HepG2 (cell line): ENCODE measurements at regions not wholly inside any gene's neighbourhood (a gene's known extent, or its start where the extent isn't known, plus 50 kb on each side); places are given as distances from the start of the nearest gene placed in this dataset.

Experiments
- ADNP ChIP-seq: sonication (generic); formaldehyde crosslinking; IDR thresholded peaks from 2 replicates; pipeline ENCODE4 v1.4.0; 2020; ENCODE audit warnings: missing genetic modification reagents
- CTCF ChIP-seq: sonication (generic); formaldehyde crosslinking; IDR thresholded peaks from 2 replicates; pipeline ENCODE4 v1.5.0; 2020; ENCODE audit warnings: mild to moderate bottlenecking, missing genetic modification reagents, moderate library complexity
- ISX ChIP-seq: sonication (generic); formaldehyde crosslinking; conservative IDR thresholded peaks from 2 replicates; pipeline ENCODE4 v1.5.0; 2020; ENCODE audit warnings: missing genetic modification reagents
- MNT ChIP-seq: fragments of 450-650 bp; IDR thresholded peaks from 2 replicates; pipeline ENCODE4 v1.6.1; 2016
- MTF2 ChIP-seq: sonication (generic); formaldehyde crosslinking; IDR thresholded peaks from 2 replicates; pipeline ENCODE4 v1.5.0; 2020; ENCODE audit warnings: missing genetic modification reagents, borderline replicate concordance
- PBX2 ChIP-seq: IDR thresholded peaks from 2 replicates; pipeline ENCODE4 v1.6.1; 2016; ENCODE audit warnings: control low read depth
- PHF8 ChIP-seq: sonication (generic); formaldehyde crosslinking; IDR thresholded peaks from 2 replicates; pipeline ENCODE4 v1.5.0; 2020; ENCODE audit warnings: missing genetic modification reagents
- TAF1 ChIP-seq: sonication (generic); formaldehyde crosslinking; IDR thresholded peaks from 2 replicates; pipeline ENCODE4 v1.4.0; 2020; ENCODE audit warnings: missing genetic modification reagents
- TCF7L2 ChIP-seq: IDR thresholded peaks from 2 replicates; pipeline ENCODE4 v1.6.1; 2011; ENCODE audit warnings: mild to moderate bottlenecking, low read depth, low read length, moderate library complexity
- ZNF260 ChIP-seq: sonication (generic); formaldehyde crosslinking; IDR thresholded peaks from 2 replicates; pipeline ENCODE4 v1.4.0; 2020; ENCODE audit warnings: missing genetic modification reagents, low read depth, mild to moderate bottlenecking, borderline replicate concordance
- TF ChIP-seq, protein P1 (sequence below), 2 experiments: sonication (generic) in 1 of 2; formaldehyde crosslinking in 1 of 2; IDR thresholded peaks; 2 replicates each; pipeline versions ENCODE4 v1.5.1 to v1.6.1; 2011 to 2020; ENCODE audit warnings: borderline replicate concordance in 1 of 2, low read depth in 1 of 2, low read length in 1 of 2, mild to moderate bottlenecking in 1 of 2, missing genetic modification reagents in 1 of 2, moderate library complexity in 1 of 2

DNA sequence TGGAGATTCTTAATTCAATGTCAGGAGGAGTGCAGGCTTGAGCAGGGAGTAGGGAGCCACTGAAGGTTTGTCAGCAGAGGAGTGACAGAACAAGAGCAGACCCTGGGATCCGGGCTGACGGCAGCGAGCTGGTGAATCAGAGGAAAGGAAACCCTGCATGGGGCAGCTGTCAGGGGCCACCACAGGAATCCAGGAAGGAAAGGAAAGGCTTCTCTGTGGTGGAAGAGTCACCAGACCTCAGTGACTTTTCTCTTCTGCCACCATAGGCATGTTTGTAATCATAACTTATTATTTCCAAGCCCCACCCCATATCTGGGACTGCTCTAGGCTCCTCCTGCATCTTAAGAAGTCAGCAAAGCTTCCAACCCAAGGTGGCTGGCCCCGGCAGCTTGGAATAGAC is 150.9 kb downstream of the BCOR start:
- TF ChIP-seq ADNP (CRISPR knock-in tag): no peak
- no peak for TF ChIP-seq MNT
- TF ChIP-seq ZNF260 (CRISPR knock-in tag): no peak
- TF ChIP-seq, protein P1, sequence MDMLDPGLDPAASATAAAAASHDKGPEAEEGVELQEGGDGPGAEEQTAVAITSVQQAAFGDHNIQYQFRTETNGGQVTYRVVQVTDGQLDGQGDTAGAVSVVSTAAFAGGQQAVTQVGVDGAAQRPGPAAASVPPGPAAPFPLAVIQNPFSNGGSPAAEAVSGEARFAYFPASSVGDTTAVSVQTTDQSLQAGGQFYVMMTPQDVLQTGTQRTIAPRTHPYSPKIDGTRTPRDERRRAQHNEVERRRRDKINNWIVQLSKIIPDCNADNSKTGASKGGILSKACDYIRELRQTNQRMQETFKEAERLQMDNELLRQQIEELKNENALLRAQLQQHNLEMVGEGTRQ (IDR thresholded peaks at IDR 0.05; ENCODE audit: low read depth, low read length): no peak
- TF ChIP-seq, protein P1 (CRISPR knock-in tag; IDR thresholded peaks at IDR 0.05; ENCODE audit: borderline replicate concordance): no peak
- no peak for TF ChIP-seq TAF1
- TF ChIP-seq TCF7L2: no peak
- TF ChIP-seq PBX2 (CRISPR knock-in tag): no peak
- TF ChIP-seq ISX (CRISPR knock-in tag): no peak
- no peak for TF ChIP-seq MTF2 (CRISPR knock-in tag)
- no peak for TF ChIP-seq CTCF (CRISPR knock-in tag)
- TF ChIP-seq PHF8: no peak
